Thyroid gland (tissue), 4 donors: ENCODE measurements at regions not wholly inside any gene's neighbourhood (a gene's known extent, or its start where the extent isn't known, plus 50 kb on each side); places are given as distances from the start of the nearest gene placed in this dataset.
A peak's percentile ranks its signal among the peaks of the same experiment; 100 is the strongest.
"Not testable (repeated sequence)": the region's sequence is repeated elsewhere in the genome, so short reads cannot be mapped to it uniquely, and the experiment has no call there.

Experiments used
- DNase-seq, 2 donors: peaks; one replicate each; pipeline ENCODE4 v3.0.0-alpha.2; 2019
- H3K27ac ChIP-seq, 3 donors: fragments of 200-600 bp; sonication (generic); 1 replicate in 2 of 3; 2 replicates in 1 of 3; pipeline ENCODE4 v1.5.1; 2016 to 2019; ENCODE audit warnings: mild to moderate bottlenecking in 1 of 3, moderate library complexity in 1 of 3
- H3K27me3 ChIP-seq: fragments of 200-600 bp; sonication (generic); one replicate; pipeline ENCODE4 v1.5.1; 2019
- H3K36me3 ChIP-seq, 2 donors: fragments of 200-600 bp; sonication (generic); one replicate each; pipeline ENCODE4 v1.5.1; 2016 to 2019
- H3K4me1 ChIP-seq, 2 donors: fragments of 200-600 bp; sonication (generic); one replicate each; pipeline ENCODE4 v1.5.1; 2017 to 2019
- H3K4me3 ChIP-seq, 3 donors: fragments of 200-600 bp; sonication (generic); replicated peaks in 1 of 3; 1 replicate in 2 of 3; 2 replicates in 1 of 3; pipeline ENCODE4 v1.5.1; 2016; ENCODE audit warnings: mild to moderate bottlenecking in 1 of 3
- H3K9me3 ChIP-seq: fragments of 200-600 bp; sonication (generic); one replicate; pipeline ENCODE4 v1.5.1; 2017
- CTCF ChIP-seq, 6 experiments: fragments of 200-600 bp in 3 of 6; fragments of 450-650 bp in 3 of 6; sonication (generic) in 3 of 6; IDR thresholded peaks; one replicate each; pipeline ENCODE4 v1.5.1; 2016 to 2019; ENCODE audit warnings: antibody characterized with exemption in 6 of 6, mild to moderate bottlenecking in 2 of 6, inconsistent platforms in 1 of 6, moderate library complexity in 1 of 6
- POLR2A ChIP-seq, 2 donors: fragments of 450-650 bp; IDR thresholded peaks; one replicate each; pipeline ENCODE4 v1.6.1; 2017; ENCODE audit warnings: antibody characterized with exemption in 2 of 2, mild to moderate bottlenecking in 2 of 2, moderate library complexity in 1 of 2
- WGBS, 2 donors: methylation state at CpG; one replicate each; pipeline ENCODE4 v1.1.5; 2017; 5-methylcytosine and 5-hydroxymethylcytosine counted together
- intact Hi-C: fragments of 100-400 bp; cut with DNase I; formaldehyde crosslinking; loops from one replicate; pipeline ENCODE4 v1.15.1; 2023

GRCh38 chr3:51610708-51611107 is 60.3 kb upstream of the TEX264 start:
- Histone ChIP-seq H3K27ac (peak overlapping the region in 1 of 3 donors; percentile 59), H3K4me3 (no peak overlapping the region), H3K9me3 (no peaks in the 10 kb centered on the region), H3K4me1 (peaks cover 30 to 57% of the 10 kb centered on the region in 2 donors), H3K27me3 (no peaks in the 10 kb centered on the region), H3K36me3 (no peaks in the 10 kb centered on the region)
- no peak for DNase-seq
- intact Hi-C loops = no loop called here
- no peak for TF ChIP-seq CTCF (IDR thresholded peaks at IDR 0.05)
- TF ChIP-seq POLR2A (IDR thresholded peaks at IDR 0.05) = no peak
- 44 to 59% methylated on average over 1 of the region's 1 CpG for WGBS, 2 donors

GRCh38 chr3:51617597-51617996 is 53.5 kb upstream of the TEX264 start:
- Histone ChIP-seq H3K4me1 (peaks cover 24 to 47% of the 10 kb centered on the region in 2 donors), H3K4me3 (no peak overlapping the region), H3K27me3 (no peaks in the 10 kb centered on the region), H3K9me3 (no peaks in the 10 kb centered on the region), H3K27ac (peak overlapping the region; percentile 32 to 54 (median 52)), H3K36me3 (no peaks in the 10 kb centered on the region)
- 82 to 83% methylated on average over 3 of the region's 3 CpGs for WGBS, 2 donors
- intact Hi-C loops = no loop called here
- TF ChIP-seq CTCF (IDR thresholded peaks at IDR 0.05) = no peak
- no peak for TF ChIP-seq POLR2A (IDR thresholded peaks at IDR 0.05)
- DNase-seq = peak; percentile 59 to 64

GRCh38 chr3:51618038-51618437 is 53.0 kb upstream of the TEX264 start:
- H3K36me3 ChIP-seq, H3K4me3 ChIP-seq, H3K27me3 ChIP-seq, H3K9me3 ChIP-seq, intact Hi-C loops: not testable (repeated sequence)
- WGBS, 2 donors = 76 to 81% methylated on average over 8 of the region's 8 CpGs
- Histone ChIP-seq H3K27ac (peak overlapping the region; percentile 30 to 54 (median 52)), H3K4me1 (peaks cover 24 to 50% of the 10 kb centered on the region in 2 donors)
- DNase-seq = peak; percentile 18 to 22

- H3K27me3 ChIP-seq = no peaks in the 10 kb centered on the region
- DNase-seq = no peak
- H3K36me3 ChIP-seq = no peaks in the 10 kb centered on the region
- TF ChIP-seq POLR2A (IDR thresholded peaks at IDR 0.05) (no peak), CTCF (IDR thresholded peaks at IDR 0.05) (no peak)
- intact Hi-C loops = no loop called here
- WGBS, 2 donors = 90 to 94% methylated on average over 3 of the region's 3 CpGs
- no peak overlapping the region for H3K4me3 ChIP-seq
- H3K9me3 ChIP-seq = no peaks in the 10 kb centered on the region
- H3K27ac ChIP-seq = peak overlapping the region; percentile 30 to 54 (median 52)
- H3K4me1 ChIP-seq = peaks cover 24 to 50% of the 10 kb centered on the region in 2 donors
Observed at GRCh38 chr3:51618496-51618895, 52.6 kb upstream of the TEX264 start.

- no peaks in the 10 kb centered on the region for H3K36me3 ChIP-seq
- WGBS, 2 donors = 67 to 69% methylated on average over 4 of the region's 4 CpGs
- no peaks in the 10 kb centered on the region for H3K9me3 ChIP-seq
- intact Hi-C loops = no loop called here
- peak in 1 of 2 donors; percentile 15 for DNase-seq
- no peak overlapping the region for H3K4me3 ChIP-seq
- H3K27ac ChIP-seq = peak overlapping the region in 1 of 3 donors; percentile 40
- TF ChIP-seq CTCF (IDR thresholded peaks at IDR 0.05) = no peak
- H3K27me3 ChIP-seq = no peaks in the 10 kb centered on the region
- H3K4me1 ChIP-seq = peaks cover 24 to 50% of the 10 kb centered on the region in 2 donors
Observed at GRCh38 chr3:51619983-51620382, 51.1 kb upstream of the TEX264 start.

- H3K4me1 ChIP-seq = peaks cover 24 to 47% of the 10 kb centered on the region in 2 donors
- no peak overlapping the region for H3K4me3 ChIP-seq
Observed at GRCh38 chr3:51620543-51620942, 50.5 kb upstream of the TEX264 start.

More at GRCh38 chr3:51620543-51620942, 50.5 kb upstream of the TEX264 start:
- TF ChIP-seq POLR2A (IDR thresholded peaks at IDR 0.05) (no peak), CTCF (IDR thresholded peaks at IDR 0.05) (no peak)
- no peaks in the 10 kb centered on the region for H3K36me3 ChIP-seq
- no peaks in the 10 kb centered on the region for H3K27me3 ChIP-seq
- intact Hi-C loops = no loop called here
- no peaks in the 10 kb centered on the region for H3K9me3 ChIP-seq
- DNase-seq = no peak
- H3K27ac ChIP-seq = peak overlapping the region; percentile 40 to 49 (median 40)
- WGBS, 2 donors = 53 to 65% methylated on average over 2 of the region's 2 CpGs
